ENCODE measurements at regions not wholly inside any gene's neighbourhood (a gene's known extent, or its start where the extent isn't known, plus 50 kb on each side); places are given as distances from the start of the nearest gene placed in this dataset.

DNA sequence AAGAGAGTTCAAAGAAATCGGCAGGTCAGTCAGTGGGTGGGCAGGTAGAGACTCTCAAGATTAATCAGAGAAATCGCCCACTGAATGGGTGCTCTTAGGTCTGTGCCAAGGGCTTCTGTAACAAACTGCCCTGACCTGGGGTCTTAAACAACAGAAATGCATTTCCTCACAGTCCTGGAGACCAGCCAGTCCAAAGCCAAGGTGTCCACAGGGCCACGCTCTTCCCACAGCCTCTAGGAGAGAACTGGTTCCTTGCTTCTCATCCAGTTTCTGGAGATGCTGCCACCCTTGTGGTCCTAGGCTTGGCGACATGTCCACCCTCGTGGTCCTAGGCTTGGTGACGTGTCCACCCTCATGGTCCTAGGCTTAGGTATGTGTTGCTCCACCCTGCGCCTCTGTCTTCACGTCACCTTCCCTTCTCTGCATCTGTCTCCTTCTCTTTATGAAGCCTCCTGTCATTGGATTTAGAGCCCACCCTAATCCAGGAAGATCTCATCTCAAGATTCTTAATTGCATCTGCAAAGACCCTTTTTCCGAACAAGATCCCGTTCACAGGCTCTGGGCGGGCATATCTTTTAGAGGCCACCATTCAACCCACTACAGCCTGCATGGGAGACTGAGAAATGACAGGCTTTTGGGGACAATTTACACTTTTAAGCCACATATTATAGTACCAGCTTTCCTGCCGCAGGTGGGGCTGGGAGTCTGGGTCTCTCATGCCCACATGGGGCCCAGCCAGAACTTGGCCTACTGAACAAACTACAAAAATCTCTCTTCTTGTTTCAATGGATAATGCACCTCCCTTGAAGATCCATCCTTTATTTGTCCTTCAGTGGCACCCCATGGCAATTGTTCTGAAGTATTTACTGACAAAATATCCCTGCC, 161.3 kb downstream of the ASB1 start:
- TF ChIP-seq, protein P1, sequence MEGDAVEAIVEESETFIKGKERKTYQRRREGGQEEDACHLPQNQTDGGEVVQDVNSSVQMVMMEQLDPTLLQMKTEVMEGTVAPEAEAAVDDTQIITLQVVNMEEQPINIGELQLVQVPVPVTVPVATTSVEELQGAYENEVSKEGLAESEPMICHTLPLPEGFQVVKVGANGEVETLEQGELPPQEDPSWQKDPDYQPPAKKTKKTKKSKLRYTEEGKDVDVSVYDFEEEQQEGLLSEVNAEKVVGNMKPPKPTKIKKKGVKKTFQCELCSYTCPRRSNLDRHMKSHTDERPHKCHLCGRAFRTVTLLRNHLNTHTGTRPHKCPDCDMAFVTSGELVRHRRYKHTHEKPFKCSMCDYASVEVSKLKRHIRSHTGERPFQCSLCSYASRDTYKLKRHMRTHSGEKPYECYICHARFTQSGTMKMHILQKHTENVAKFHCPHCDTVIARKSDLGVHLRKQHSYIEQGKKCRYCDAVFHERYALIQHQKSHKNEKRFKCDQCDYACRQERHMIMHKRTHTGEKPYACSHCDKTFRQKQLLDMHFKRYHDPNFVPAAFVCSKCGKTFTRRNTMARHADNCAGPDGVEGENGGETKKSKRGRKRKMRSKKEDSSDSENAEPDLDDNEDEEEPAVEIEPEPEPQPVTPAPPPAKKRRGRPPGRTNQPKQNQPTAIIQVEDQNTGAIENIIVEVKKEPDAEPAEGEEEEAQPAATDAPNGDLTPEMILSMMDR (conservative IDR thresholded peaks at IDR 0.05): no peak
- H3K27ac ChIP-seq: no peak overlapping the region

DNA sequence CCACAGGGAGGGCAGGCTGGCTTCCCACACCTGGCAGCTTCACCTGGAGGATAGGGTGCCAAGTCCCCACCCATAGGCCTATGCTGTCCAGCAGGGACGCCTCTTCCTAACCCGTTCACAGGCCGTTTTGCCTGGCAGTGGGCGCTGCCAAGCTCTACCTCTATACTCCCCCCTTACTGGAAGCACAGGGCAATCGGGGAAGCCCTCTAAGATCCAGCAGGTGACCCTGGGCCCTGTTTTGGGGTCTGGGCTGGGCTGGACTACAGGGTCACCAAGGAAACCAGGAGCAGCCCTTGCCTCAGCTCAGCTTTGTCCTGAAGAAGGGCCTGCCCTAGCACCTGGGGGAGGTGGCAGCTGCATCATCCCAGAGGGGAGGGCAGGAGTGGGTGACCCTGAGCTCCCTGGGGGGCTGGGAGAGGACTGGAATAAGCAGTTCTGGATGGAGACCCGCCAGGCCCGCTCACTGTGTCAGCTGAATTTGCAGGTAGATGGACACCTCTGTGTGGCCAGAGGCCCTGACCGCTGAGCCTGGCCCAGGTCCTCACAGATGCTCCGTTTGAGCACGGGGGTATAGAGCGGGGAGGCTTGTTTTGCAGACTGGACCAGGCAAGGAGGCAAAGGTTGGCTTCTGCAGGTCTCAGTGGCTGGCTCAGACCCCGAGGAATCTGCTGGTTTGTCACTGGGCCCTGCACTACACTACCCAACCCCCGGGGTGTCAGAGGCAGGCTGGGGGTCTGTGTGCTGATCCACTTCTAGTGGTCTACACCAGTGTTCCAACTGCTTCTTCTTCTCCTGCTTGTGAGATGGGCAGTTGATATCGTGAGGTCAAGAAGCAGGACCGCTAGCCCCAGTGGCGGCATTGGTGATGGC, 163.1 kb downstream of the ASB1 start:
- H3K27ac ChIP-seq: no peak overlapping the region
- TF ChIP-seq, protein P1 (conservative IDR thresholded peaks at IDR 0.05): no peak

DNA sequence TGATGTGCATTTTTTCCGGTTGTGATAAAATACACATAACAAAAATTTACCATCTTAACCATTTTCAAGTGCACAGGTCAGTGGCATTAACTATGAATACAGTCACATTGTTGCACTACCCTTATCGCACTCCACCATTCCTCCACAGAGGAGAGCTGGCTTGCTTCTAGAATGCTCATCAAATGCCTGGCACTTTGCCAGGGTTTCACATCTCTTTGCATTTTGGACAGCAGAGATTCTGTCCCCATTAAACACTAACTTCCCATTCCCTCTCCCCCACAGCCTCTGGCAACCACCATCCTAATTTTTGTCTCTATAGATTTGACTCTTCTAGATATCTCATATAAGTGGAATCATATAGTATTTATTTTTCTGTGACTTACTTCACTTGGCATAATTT, 165.0 kb downstream of the ASB1 start:
- H3K27ac ChIP-seq: no peak overlapping the region
- TF ChIP-seq, protein P1 (conservative IDR thresholded peaks at IDR 0.05): no peak

DNA sequence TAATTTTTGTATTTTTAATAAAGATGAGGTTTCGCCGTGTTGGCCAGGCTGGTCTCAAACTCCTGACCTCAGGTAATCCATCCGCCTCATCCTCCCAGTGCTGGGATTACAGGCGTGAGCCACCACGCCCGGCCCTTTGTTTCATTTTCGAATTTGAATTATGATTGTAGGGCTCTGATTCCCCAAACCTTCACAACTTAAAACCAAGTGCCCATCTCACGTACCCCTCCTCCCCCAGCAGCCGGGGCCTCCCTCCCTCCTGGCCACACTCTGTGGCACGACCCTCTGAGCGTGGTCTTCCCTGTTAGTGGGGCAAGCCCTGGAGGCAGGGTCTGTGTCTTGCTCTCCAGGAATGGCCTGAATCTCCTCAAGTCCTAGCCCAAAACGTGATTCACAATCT, 166.5 kb downstream of the ASB1 start:
- no peak overlapping the region for H3K27ac ChIP-seq
- TF ChIP-seq, protein P1 (conservative IDR thresholded peaks at IDR 0.05): no peak

DNA sequence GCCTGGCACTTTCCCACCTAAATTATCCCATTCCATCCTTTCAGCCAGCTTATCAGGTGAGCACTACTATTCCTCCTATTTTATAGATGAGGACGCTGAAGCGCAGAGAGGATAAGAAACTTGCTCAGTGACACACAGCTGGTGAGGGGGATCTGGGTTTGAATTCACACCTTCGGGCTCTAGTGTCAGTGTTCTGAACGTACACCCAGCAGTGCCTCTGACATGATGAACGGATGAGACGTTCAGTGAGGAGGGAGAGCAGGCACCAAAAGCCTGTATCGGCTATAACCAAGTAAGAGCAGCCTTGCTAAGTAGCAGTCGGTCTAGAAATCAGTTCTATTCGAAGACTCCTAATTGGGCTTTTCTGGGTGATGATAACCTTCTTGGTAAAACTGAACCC, 167.0 kb downstream of the ASB1 start:
- TF ChIP-seq, protein P1 (conservative IDR thresholded peaks at IDR 0.05): no peak
- H3K27ac ChIP-seq: no peak overlapping the region

DNA sequence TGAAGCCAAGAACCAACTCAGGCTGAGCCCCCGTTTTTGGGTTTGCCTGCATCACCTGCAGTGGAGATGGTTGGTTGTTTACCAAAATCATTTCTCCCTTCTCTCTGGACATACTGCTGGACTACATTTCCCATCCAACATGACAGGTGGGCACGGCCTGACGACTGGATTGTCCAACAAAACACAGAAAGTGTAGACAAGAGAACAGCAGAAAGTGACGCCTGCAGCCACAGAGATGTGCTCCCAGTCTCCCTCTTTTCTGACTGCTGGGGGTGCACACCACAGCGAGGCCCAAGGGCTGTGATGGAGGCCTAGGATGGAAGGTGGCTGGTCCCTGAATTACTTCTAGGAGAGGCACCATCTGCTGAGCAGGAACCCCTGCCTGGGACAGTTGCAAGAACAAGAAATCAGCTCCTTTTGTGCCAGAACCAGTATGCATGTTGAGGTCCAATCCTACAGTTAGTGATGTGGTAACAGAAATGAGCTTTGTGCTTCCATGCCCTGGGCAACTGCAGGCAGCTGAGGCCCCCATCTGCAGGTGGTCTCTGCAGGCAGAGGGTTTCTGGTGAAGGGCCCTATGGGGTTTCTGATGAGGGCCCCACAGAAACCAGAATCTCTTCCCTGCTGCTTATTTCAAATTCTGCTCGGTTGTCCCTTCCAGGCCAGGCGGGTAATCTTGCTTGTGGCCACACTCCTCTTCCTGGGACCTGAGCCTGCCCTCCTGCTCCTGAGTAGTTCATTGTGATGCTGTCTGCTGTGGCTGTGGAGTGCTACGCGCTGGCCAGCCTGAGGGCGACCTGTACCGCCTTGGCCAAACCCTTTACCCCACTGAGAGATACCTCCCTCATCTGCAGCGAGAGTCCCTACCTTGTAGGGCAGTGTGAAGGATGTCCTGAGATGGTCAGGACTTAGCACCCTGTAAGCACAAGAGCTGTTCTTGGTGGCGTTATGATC, 168.3 kb downstream of the ASB1 start:
- H3K27ac ChIP-seq: no peak overlapping the region
- TF ChIP-seq, protein P1 (conservative IDR thresholded peaks at IDR 0.05): no peak
